HepG2 (cell line): ENCODE measurements at regions not wholly inside any gene's neighbourhood (a gene's known extent, or its start where the extent isn't known, plus 50 kb on each side); places are given as distances from the start of the nearest gene placed in this dataset.

Experiments
- CTCF ChIP-seq: sonication (generic); formaldehyde crosslinking; IDR thresholded peaks from 2 replicates; pipeline ENCODE4 v1.5.0; 2020; ENCODE audit warnings: mild to moderate bottlenecking, missing genetic modification reagents, moderate library complexity
- ZBTB1 ChIP-seq: sonication (generic); formaldehyde crosslinking; IDR thresholded peaks from 2 replicates; pipeline ENCODE4 v1.4.0; 2020; ENCODE audit warnings: missing genetic modification reagents, borderline replicate concordance
- ZHX2 ChIP-seq, 2 experiments: sonication (generic) in 1 of 2; formaldehyde crosslinking in 1 of 2; IDR thresholded peaks; 2 replicates each; pipeline versions ENCODE4 v1.6.1 to v1.9.0; 2014 to 2022; ENCODE audit warnings: antibody characterized with exemption in 1 of 2, borderline replicate concordance in 1 of 2, inconsistent platforms in 1 of 2, low read depth in 1 of 2, missing genetic modification reagents in 1 of 2
- ZNF850 ChIP-seq: sonication (generic); formaldehyde crosslinking; conservative IDR thresholded peaks from 2 replicates; pipeline ENCODE4 v1.9.0; 2021; ENCODE audit warnings: mild to moderate bottlenecking, missing genetic modification reagents

DNA sequence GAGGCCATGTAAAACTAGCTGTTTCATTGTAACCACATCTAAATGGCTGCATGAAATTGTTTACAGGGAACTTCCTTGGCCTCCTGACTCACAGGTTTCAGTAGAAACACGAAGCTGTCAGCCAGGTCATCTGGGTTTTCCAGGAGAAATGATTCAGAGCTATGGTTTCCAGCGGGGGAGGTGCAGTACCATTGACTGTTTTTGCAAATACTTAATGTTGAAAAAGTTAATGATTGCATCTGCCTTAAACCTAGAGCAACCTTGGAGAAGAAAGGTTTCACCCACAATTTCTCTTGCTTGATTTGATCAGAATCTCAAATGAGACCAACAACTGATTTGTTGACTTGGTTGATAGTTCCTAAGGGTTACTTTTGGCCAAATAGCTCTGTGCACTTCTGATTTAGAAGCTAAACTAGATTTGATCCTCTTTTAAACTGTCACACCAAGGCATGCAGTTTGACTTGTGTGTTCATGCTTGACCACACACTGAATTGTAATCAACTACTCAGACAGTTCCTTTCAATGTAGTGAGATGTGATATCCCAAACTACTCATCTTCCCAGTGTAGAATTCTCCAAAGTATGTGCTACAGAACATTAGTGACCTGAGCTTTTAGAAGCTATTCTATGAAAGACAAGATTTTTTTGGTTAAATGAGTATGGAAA is 193.5 kb upstream of the CHST9 start (continued):
- TF ChIP-seq ZHX2 (IDR thresholded peaks at IDR 0.05; ENCODE audit: low read depth) (no peak), ZHX2 (CRISPR knock-in tag; IDR thresholded peaks at IDR 0.05; ENCODE audit: borderline replicate concordance) (no peak), CTCF (CRISPR knock-in tag) (no peak), ZNF850 (CRISPR knock-in tag) (no peak), ZBTB1 (CRISPR knock-in tag) (no peak)
- TF ChIP-seq, all 625 proteins: peak for 0
